Activated CD8-positive, alpha-beta T cell treated with anti-CD3 and anti-CD28 coated beads for 36 hours (primary cell): ENCODE measurements at regions not wholly inside any gene's neighbourhood (a gene's known extent, or its start where the extent isn't known, plus 50 kb on each side); places are given as distances from the start of the nearest gene placed in this dataset.

Experiments
- ATAC-seq: fragments of 200-7000 bp; cut with Tn5 transposase; one replicate; pipeline ENCODE4 v1.10.0; 2021; ENCODE audit warnings: mild to moderate bottlenecking, moderate library complexity
- CTCF ChIA-PET: fragments of 350-600 bp; sonication (Branson Sonifier 250); formaldehyde crosslinking; loops from one replicate; lab custom pipeline; 2021; ENCODE audit warnings: antibody characterized with exemption; lab: Charles Lee
- POLR2A ChIA-PET: fragments of 350-600 bp; sonication (Branson Sonifier 250); formaldehyde crosslinking; loops from one replicate; lab custom pipeline; 2021; ENCODE audit warnings: antibody characterized with exemption; lab: Charles Lee
- DNase-seq: peaks from one replicate; pipeline ENCODE4 v3.0.0-alpha.2; 2020
- H3K27ac Mint-ChIP-seq: one replicate; pipeline ENCODE4 v1.8.0; 2021; ENCODE audit warnings: mild to moderate bottlenecking, mixed read lengths
- H3K27me3 Mint-ChIP-seq: one replicate; pipeline ENCODE4 v1.8.0; 2021; ENCODE audit warnings: mixed read lengths
- H3K36me3 Mint-ChIP-seq: one replicate; pipeline ENCODE4 v1.8.0; 2021; ENCODE audit warnings: low read depth, mixed read lengths
- H3K4me1 Mint-ChIP-seq: one replicate; pipeline ENCODE4 v1.8.0; 2021; ENCODE audit warnings: low read depth, mixed read lengths
- H3K4me3 Mint-ChIP-seq: one replicate; pipeline ENCODE4 v1.8.0; 2021; ENCODE audit warnings: mild to moderate bottlenecking, moderate library complexity, mixed read lengths
- H3K9me3 Mint-ChIP-seq: one replicate; pipeline ENCODE4 v1.8.0; 2021; ENCODE audit warnings: mixed read lengths
- intact Hi-C: fragments of 100-400 bp; cut with micrococcal nuclease; formaldehyde crosslinking; loops from one replicate; pipeline ENCODE4 v1.10.0; 2022
- TF ChIP-seq, protein P1 (sequence below): fragments of 200-600 bp; IDR thresholded peaks from one replicate; pipeline ENCODE4 v1.8.0; 2022; ENCODE audit warnings: antibody characterized with exemption, mild to moderate bottlenecking

DNA sequence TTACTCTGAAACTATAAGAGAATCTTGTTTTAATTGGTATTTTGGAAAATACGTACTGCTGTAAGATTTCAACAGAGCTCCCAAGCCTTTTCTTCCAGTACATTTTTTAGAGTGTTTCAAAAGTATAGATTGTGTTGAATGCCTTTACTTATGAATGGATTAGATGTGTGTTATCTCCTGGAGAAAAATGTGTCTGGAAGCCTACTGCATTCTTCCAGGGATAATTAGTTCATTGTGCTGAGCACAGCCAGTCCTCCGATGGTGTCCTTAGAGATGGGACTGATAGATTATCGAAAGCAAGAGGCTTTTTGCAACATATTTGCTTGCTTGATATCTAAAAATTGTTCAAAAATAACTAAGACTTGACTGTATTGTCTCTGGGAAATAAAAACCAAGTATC, 114.2 kb downstream of the PLEKHG1 start:
- H3K9me3 Mint-ChIP-seq = no peaks in the 10 kb centered on the region
- no peak for DNase-seq
- ChIA-PET CTCF (no interaction called here), POLR2A (no interaction called here)
- ATAC-seq = no peak
- TF ChIP-seq, protein P1, sequence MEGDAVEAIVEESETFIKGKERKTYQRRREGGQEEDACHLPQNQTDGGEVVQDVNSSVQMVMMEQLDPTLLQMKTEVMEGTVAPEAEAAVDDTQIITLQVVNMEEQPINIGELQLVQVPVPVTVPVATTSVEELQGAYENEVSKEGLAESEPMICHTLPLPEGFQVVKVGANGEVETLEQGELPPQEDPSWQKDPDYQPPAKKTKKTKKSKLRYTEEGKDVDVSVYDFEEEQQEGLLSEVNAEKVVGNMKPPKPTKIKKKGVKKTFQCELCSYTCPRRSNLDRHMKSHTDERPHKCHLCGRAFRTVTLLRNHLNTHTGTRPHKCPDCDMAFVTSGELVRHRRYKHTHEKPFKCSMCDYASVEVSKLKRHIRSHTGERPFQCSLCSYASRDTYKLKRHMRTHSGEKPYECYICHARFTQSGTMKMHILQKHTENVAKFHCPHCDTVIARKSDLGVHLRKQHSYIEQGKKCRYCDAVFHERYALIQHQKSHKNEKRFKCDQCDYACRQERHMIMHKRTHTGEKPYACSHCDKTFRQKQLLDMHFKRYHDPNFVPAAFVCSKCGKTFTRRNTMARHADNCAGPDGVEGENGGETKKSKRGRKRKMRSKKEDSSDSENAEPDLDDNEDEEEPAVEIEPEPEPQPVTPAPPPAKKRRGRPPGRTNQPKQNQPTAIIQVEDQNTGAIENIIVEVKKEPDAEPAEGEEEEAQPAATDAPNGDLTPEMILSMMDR = no peak
- H3K4me1 Mint-ChIP-seq = no peaks in the 10 kb centered on the region
- peaks cover under 1% of the 10 kb centered on the region for H3K27me3 Mint-ChIP-seq
- H3K4me3 Mint-ChIP-seq = no peak overlapping the region
- no peak overlapping the region for H3K27ac Mint-ChIP-seq
- no peaks in the 10 kb centered on the region for H3K36me3 Mint-ChIP-seq
- intact Hi-C loops = no loop called here

DNA sequence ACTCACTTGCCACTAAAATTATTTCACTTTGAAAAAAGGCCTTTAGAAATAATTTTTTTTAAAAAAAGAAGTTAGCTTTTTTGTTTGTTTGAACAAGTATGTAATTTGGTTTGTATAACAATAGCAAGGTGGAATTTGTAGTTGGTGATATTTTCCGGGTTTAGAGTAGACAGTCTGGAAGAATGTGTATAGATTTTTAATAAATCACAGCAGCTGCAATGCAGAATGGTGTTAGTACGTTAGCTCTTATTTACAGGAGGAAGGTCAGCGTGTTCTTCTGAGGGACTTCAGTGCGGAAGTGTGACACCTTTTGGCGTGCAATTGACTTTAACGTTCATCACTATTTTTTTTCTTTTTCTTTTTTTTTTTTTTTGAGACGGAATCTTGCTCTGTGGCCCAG, 115.4 kb downstream of the PLEKHG1 start:
- peaks cover 3% of the 10 kb centered on the region for H3K4me1 Mint-ChIP-seq
- ATAC-seq = no peak
- no peak for DNase-seq
- ChIA-PET POLR2A (interaction anchor here (0.6 kb wide), 1 partner anchor 44 kb away, joined by 4 read pairs; no protein-coding TSS in a partner anchor), CTCF (interaction anchor here (0.6 kb wide), 1 partner anchor 297 kb away, joined by 3 read pairs; no protein-coding TSS in a partner anchor)
- intact Hi-C loops = no loop called here
- no peaks in the 10 kb centered on the region for H3K36me3 Mint-ChIP-seq
- H3K9me3 Mint-ChIP-seq = no peaks in the 10 kb centered on the region
- H3K4me3 Mint-ChIP-seq = no peak overlapping the region
- peaks cover 5% of the 10 kb centered on the region for H3K27me3 Mint-ChIP-seq
- H3K27ac Mint-ChIP-seq = no peak overlapping the region
- TF ChIP-seq, protein P1 = no peak

DNA sequence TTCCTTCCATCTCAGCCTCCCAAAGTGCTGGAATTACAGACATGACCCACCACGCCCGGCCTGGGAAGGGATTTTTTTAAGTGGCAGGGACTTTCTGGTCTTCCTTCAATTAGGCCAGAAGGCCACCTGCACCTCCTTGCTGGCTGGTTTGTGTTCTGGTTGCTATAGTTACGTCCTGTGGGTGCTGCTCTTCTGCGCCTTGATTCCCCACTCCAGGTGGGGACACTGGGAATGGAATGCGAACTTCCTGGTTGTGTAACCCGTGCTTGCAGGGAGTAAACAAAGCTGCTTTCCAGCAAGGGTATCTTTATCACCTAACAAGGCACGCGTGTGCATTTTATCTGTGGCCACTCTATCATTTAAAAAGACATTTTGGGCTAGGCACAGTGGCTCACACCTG, 117.7 kb downstream of the PLEKHG1 start:
- ATAC-seq (no peak), DNase-seq (no peak)
- TF ChIP-seq, protein P1 = no peak
- POLR2A ChIA-PET = no interaction called here
- no peaks in the 10 kb centered on the region for H3K36me3 Mint-ChIP-seq
- peaks cover 14% of the 10 kb centered on the region for H3K4me1 Mint-ChIP-seq
- H3K9me3 Mint-ChIP-seq = no peaks in the 10 kb centered on the region
- peaks cover 14% of the 10 kb centered on the region for H3K27me3 Mint-ChIP-seq
- no peak overlapping the region for H3K27ac Mint-ChIP-seq
- intact Hi-C loops = no loop called here
- CTCF ChIA-PET = no interaction called here
- no peak overlapping the region for H3K4me3 Mint-ChIP-seq

DNA sequence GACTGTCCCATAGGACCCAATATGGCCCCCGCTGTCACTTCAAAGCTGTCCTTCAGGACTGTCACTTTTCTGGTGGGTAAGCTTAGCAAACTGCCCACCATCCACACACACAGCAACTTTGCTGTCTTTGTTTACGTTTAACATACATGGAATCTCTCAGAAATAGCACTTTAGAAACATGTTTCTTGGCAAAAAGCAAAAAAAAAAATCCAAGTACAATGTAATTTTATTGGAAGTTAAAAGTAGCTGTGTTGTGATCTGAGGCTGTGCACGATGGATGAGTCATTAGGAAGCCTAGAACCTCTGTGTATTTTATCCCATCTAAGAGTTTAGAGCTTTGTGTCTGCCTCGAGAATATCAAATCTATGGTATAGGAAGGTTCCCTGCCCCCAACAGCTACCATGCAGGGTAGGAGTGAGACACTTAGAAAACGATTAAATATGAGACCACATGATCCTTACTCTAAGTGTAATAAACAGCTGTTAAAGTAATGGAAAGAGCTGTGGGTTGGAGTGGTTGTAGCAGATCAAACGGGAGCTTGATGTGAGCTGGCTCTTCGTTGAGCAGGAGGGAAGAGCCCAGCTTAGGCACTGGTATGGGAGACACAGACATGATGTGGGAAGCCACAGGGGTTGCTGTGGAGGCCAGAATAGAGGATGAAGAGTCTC, 119.5 kb downstream of the PLEKHG1 start:
- peaks cover 14% of the 10 kb centered on the region for H3K4me1 Mint-ChIP-seq
- DNase-seq (no peak), ATAC-seq (no peak)
- H3K9me3 Mint-ChIP-seq = no peaks in the 10 kb centered on the region
- H3K27ac Mint-ChIP-seq = no peak overlapping the region
- peaks cover 23% of the 10 kb centered on the region for H3K27me3 Mint-ChIP-seq
- TF ChIP-seq, protein P1 = no peak
- ChIA-PET CTCF (no interaction called here), POLR2A (no interaction called here)
- intact Hi-C loops = no loop called here
- H3K4me3 Mint-ChIP-seq = no peak overlapping the region
- H3K36me3 Mint-ChIP-seq = no peaks in the 10 kb centered on the region

DNA sequence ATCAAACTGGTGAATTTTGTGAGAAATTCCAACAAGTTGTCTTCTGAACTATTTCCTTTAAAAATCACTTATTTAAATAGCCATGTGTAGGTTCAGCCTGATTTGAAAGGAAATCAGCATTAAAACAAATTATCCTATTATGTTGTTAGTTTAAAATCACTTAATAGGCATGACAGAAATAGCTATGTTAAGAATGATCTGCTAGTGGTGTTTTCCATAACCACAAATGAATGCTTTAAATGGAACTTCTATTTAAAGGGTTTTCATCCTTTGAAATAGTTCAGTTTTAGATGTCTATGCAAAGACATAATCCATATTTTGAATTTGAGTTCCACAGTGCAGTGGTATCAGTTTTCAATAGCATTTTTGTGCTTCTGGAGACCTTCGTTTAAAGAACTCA, 120.1 kb downstream of the PLEKHG1 start:
- no peak for DNase-seq
- H3K9me3 Mint-ChIP-seq = no peaks in the 10 kb centered on the region
- no peak overlapping the region for H3K4me3 Mint-ChIP-seq
- ATAC-seq = no peak
- POLR2A ChIA-PET = no interaction called here
- peaks cover 23% of the 10 kb centered on the region for H3K27me3 Mint-ChIP-seq
- intact Hi-C loops = no loop called here
- no peak overlapping the region for H3K27ac Mint-ChIP-seq
- no peaks in the 10 kb centered on the region for H3K36me3 Mint-ChIP-seq
- CTCF ChIA-PET = no interaction called here
- TF ChIP-seq, protein P1 = no peak
- H3K4me1 Mint-ChIP-seq = peaks cover 14% of the 10 kb centered on the region
